ENCODE measurements at regions not wholly inside any gene's neighbourhood (a gene's known extent, or its start where the extent isn't known, plus 50 kb on each side); places are given as distances from the start of the nearest gene placed in this dataset.
A peak's percentile ranks its signal among the peaks of the same experiment; 100 is the strongest.
"Not testable (repeated sequence)": the region's sequence is repeated elsewhere in the genome, so short reads cannot be mapped to it uniquely, and the experiment has no call there.

- Histone ChIP-seq H3K4me3 (ENCODE audit: insufficient read depth, low read depth, low read length, poor library complexity, severe bottlenecking) (peak overlapping the region; percentile 3), H3K27ac (ENCODE audit: insufficient read depth, low read length, poor library complexity, severe bottlenecking) (no peak overlapping the region), H3K4me1 (ENCODE audit: control insufficient read depth, insufficient read depth, low read length, poor library complexity, severe bottlenecking) (no peaks in the 10 kb centered on the region), H3K9me3 (ENCODE audit: control insufficient read depth, low read length) (no peaks in the 10 kb centered on the region), H3K27me3 (replicated peaks; ENCODE audit: control insufficient read depth, insufficient read depth, low read length, poor library complexity, severe bottlenecking) (no peaks in the 10 kb centered on the region), H3K36me3 (ENCODE audit: control insufficient read depth, insufficient read depth, low read length) (no peaks in the 10 kb centered on the region)
- DNase-seq: no peak
These were observed 65.8 kb upstream of the E2F3 start for GRCh38 chr6:20335872-20336271.

- H3K27ac ChIP-seq (ENCODE audit: insufficient read depth, low read length, poor library complexity, severe bottlenecking): no peak overlapping the region
- H3K36me3 ChIP-seq (ENCODE audit: control insufficient read depth, insufficient read depth, low read length): no peaks in the 10 kb centered on the region
- H3K9me3 ChIP-seq (ENCODE audit: control insufficient read depth, low read length): no peaks in the 10 kb centered on the region
- no peak for DNase-seq
- no peak overlapping the region for H3K4me3 ChIP-seq (ENCODE audit: insufficient read depth, low read depth, low read length, poor library complexity, severe bottlenecking)
- H3K27me3 ChIP-seq (replicated peaks; ENCODE audit: control insufficient read depth, insufficient read depth, low read length, poor library complexity, severe bottlenecking): no peaks in the 10 kb centered on the region
- H3K4me1 ChIP-seq (ENCODE audit: control insufficient read depth, insufficient read depth, low read length, poor library complexity, severe bottlenecking): no peaks in the 10 kb centered on the region
These were observed 63.5 kb upstream of the E2F3 start for GRCh38 chr6:20338156-20338555.

GRCh38 chr6:20340068-20340848 is 61.4 kb upstream of the E2F3 start:
- no peak for DNase-seq
- Histone ChIP-seq H3K27me3 (replicated peaks; ENCODE audit: control insufficient read depth, insufficient read depth, low read length, poor library complexity, severe bottlenecking) (no peaks in the 10 kb centered on the region), H3K36me3 (ENCODE audit: control insufficient read depth, insufficient read depth, low read length) (no peaks in the 10 kb centered on the region), H3K9me3 (ENCODE audit: control insufficient read depth, low read length) (no peaks in the 10 kb centered on the region), H3K4me1 (ENCODE audit: control insufficient read depth, insufficient read depth, low read length, poor library complexity, severe bottlenecking) (no peaks in the 10 kb centered on the region), H3K27ac (ENCODE audit: insufficient read depth, low read length, poor library complexity, severe bottlenecking) (no peak overlapping the region), H3K4me3 (ENCODE audit: insufficient read depth, low read depth, low read length, poor library complexity, severe bottlenecking) (no peak overlapping the region)

GRCh38 chr6:20341096-20341495 is 60.6 kb upstream of the E2F3 start:
- Histone ChIP-seq H3K27ac (ENCODE audit: insufficient read depth, low read length, poor library complexity, severe bottlenecking) (no peak overlapping the region), H3K9me3 (ENCODE audit: control insufficient read depth, low read length) (no peaks in the 10 kb centered on the region), H3K36me3 (ENCODE audit: control insufficient read depth, insufficient read depth, low read length) (no peaks in the 10 kb centered on the region), H3K4me3 (ENCODE audit: insufficient read depth, low read depth, low read length, poor library complexity, severe bottlenecking) (no peak overlapping the region), H3K4me1 (ENCODE audit: control insufficient read depth, insufficient read depth, low read length, poor library complexity, severe bottlenecking) (no peaks in the 10 kb centered on the region), H3K27me3 (replicated peaks; ENCODE audit: control insufficient read depth, insufficient read depth, low read length, poor library complexity, severe bottlenecking) (no peaks in the 10 kb centered on the region)
- no peak for DNase-seq

GRCh38 chr6:20341564-20341963 is 60.1 kb upstream of the E2F3 start:
- Histone ChIP-seq H3K4me3 (ENCODE audit: insufficient read depth, low read depth, low read length, poor library complexity, severe bottlenecking) (no peak overlapping the region), H3K4me1 (ENCODE audit: control insufficient read depth, insufficient read depth, low read length, poor library complexity, severe bottlenecking) (no peaks in the 10 kb centered on the region), H3K36me3 (ENCODE audit: control insufficient read depth, insufficient read depth, low read length) (no peaks in the 10 kb centered on the region), H3K27me3 (replicated peaks; ENCODE audit: control insufficient read depth, insufficient read depth, low read length, poor library complexity, severe bottlenecking) (no peaks in the 10 kb centered on the region), H3K9me3 (ENCODE audit: control insufficient read depth, low read length) (no peaks in the 10 kb centered on the region), H3K27ac (ENCODE audit: insufficient read depth, low read length, poor library complexity, severe bottlenecking) (no peak overlapping the region)
- no peak for DNase-seq

GRCh38 chr6:20346948-20347347 is 54.7 kb upstream of the E2F3 start:
- not testable (repeated sequence) for H3K9me3 ChIP-seq (ENCODE audit: control insufficient read depth, low read length); H3K27me3 ChIP-seq (replicated peaks; ENCODE audit: control insufficient read depth, insufficient read depth, low read length, poor library complexity, severe bottlenecking); H3K4me3 ChIP-seq (ENCODE audit: insufficient read depth, low read depth, low read length, poor library complexity, severe bottlenecking); H3K36me3 ChIP-seq (ENCODE audit: control insufficient read depth, insufficient read depth, low read length); H3K4me1 ChIP-seq (ENCODE audit: control insufficient read depth, insufficient read depth, low read length, poor library complexity, severe bottlenecking); DNase-seq; H3K27ac ChIP-seq (ENCODE audit: insufficient read depth, low read length, poor library complexity, severe bottlenecking)

- no peak overlapping the region for H3K27ac ChIP-seq (ENCODE audit: insufficient read depth, low read length, poor library complexity, severe bottlenecking)
- no peak overlapping the region for H3K4me3 ChIP-seq (ENCODE audit: insufficient read depth, low read depth, low read length, poor library complexity, severe bottlenecking)
- no peak for DNase-seq
- H3K36me3 ChIP-seq (ENCODE audit: control insufficient read depth, insufficient read depth, low read length): no peaks in the 10 kb centered on the region
- H3K9me3 ChIP-seq (ENCODE audit: control insufficient read depth, low read length): no peaks in the 10 kb centered on the region
- no peaks in the 10 kb centered on the region for H3K4me1 ChIP-seq (ENCODE audit: control insufficient read depth, insufficient read depth, low read length, poor library complexity, severe bottlenecking)
- no peaks in the 10 kb centered on the region for H3K27me3 ChIP-seq (replicated peaks; ENCODE audit: control insufficient read depth, insufficient read depth, low read length, poor library complexity, severe bottlenecking)
These were observed 53.6 kb upstream of the E2F3 start for GRCh38 chr6:20348041-20348440.

GRCh38 chr6:20349225-20349624 is 52.5 kb upstream of the E2F3 start:
- Histone ChIP-seq H3K27me3 (replicated peaks; ENCODE audit: control insufficient read depth, insufficient read depth, low read length, poor library complexity, severe bottlenecking) (no peaks in the 10 kb centered on the region), H3K4me1 (ENCODE audit: control insufficient read depth, insufficient read depth, low read length, poor library complexity, severe bottlenecking) (no peaks in the 10 kb centered on the region), H3K9me3 (ENCODE audit: control insufficient read depth, low read length) (no peaks in the 10 kb centered on the region), H3K4me3 (ENCODE audit: insufficient read depth, low read depth, low read length, poor library complexity, severe bottlenecking) (no peak overlapping the region), H3K27ac (ENCODE audit: insufficient read depth, low read length, poor library complexity, severe bottlenecking) (no peak overlapping the region), H3K36me3 (ENCODE audit: control insufficient read depth, insufficient read depth, low read length) (no peaks in the 10 kb centered on the region)
- DNase-seq: no peak

- Histone ChIP-seq H3K36me3 (ENCODE audit: control insufficient read depth, insufficient read depth, low read length) (no peaks in the 10 kb centered on the region), H3K27ac (ENCODE audit: insufficient read depth, low read length, poor library complexity, severe bottlenecking) (no peak overlapping the region), H3K9me3 (ENCODE audit: control insufficient read depth, low read length) (no peaks in the 10 kb centered on the region), H3K4me3 (ENCODE audit: insufficient read depth, low read depth, low read length, poor library complexity, severe bottlenecking) (no peak overlapping the region), H3K4me1 (ENCODE audit: control insufficient read depth, insufficient read depth, low read length, poor library complexity, severe bottlenecking) (no peaks in the 10 kb centered on the region), H3K27me3 (replicated peaks; ENCODE audit: control insufficient read depth, insufficient read depth, low read length, poor library complexity, severe bottlenecking) (no peaks in the 10 kb centered on the region)
- DNase-seq: no peak
These were observed 51.5 kb upstream of the E2F3 start for GRCh38 chr6:20350215-20350614.

- no peaks in the 10 kb centered on the region for H3K36me3 ChIP-seq (ENCODE audit: control insufficient read depth, insufficient read depth, low read length)
- no peak overlapping the region for H3K4me3 ChIP-seq (ENCODE audit: insufficient read depth, low read depth, low read length, poor library complexity, severe bottlenecking)
- H3K9me3 ChIP-seq (ENCODE audit: control insufficient read depth, low read length): no peaks in the 10 kb centered on the region
- no peaks in the 10 kb centered on the region for H3K4me1 ChIP-seq (ENCODE audit: control insufficient read depth, insufficient read depth, low read length, poor library complexity, severe bottlenecking)
- H3K27ac ChIP-seq (ENCODE audit: insufficient read depth, low read length, poor library complexity, severe bottlenecking): no peak overlapping the region
- no peaks in the 10 kb centered on the region for H3K27me3 ChIP-seq (replicated peaks; ENCODE audit: control insufficient read depth, insufficient read depth, low read length, poor library complexity, severe bottlenecking)
- DNase-seq: no peak
These were observed 50.1 kb upstream of the E2F3 start for GRCh38 chr6:20351534-20351933.
